OCI-LY1 (cell line): ENCODE measurements at regions not wholly inside any gene's neighbourhood (a gene's known extent, or its start where the extent isn't known, plus 50 kb on each side); places are given as distances from the start of the nearest gene placed in this dataset.

Source experiments
- H2AFZ ChIP-seq: fragments of 200-600 bp; sonication (generic), shearing (Covaris generic); 2 replicates; pipeline ENCODE4 v1.6.0; 2014; ENCODE audit warnings: antibody characterized with exemption, mild to moderate bottlenecking, low read length
- H3F3A ChIP-seq: fragments of 200-600 bp; sonication (generic), shearing (Covaris generic); 2 replicates; pipeline ENCODE4 v1.6.0; 2014; ENCODE audit warnings: mild to moderate bottlenecking, antibody characterized with exemption, low read length, moderate library complexity; ENCODE audit not compliant: insufficient read depth
- H3K27ac ChIP-seq: fragments of 200-600 bp; sonication (generic); 2 replicates; pipeline ENCODE4 v1.5.1; 2014; ENCODE audit warnings: low read length, mixed run types, mild to moderate bottlenecking, low read depth; ENCODE audit not compliant: poor library complexity, severe bottlenecking
- H3K27me3 ChIP-seq: fragments of 200-600 bp; sonication (generic); 2 replicates; pipeline ENCODE4 v1.6.0; 2014; ENCODE audit warnings: antibody characterized with exemption, mild to moderate bottlenecking, low read length, moderate library complexity; ENCODE audit not compliant: insufficient read depth
- H3K36me3 ChIP-seq: fragments of 200-600 bp; sonication (generic); 2 replicates; pipeline ENCODE4 v1.6.1; 2014; ENCODE audit warnings: mild to moderate bottlenecking, antibody characterized with exemption, low read length, moderate library complexity, mixed read lengths; ENCODE audit not compliant: insufficient read depth
- H3K4me1 ChIP-seq: fragments of 200-600 bp; sonication (generic); 2 replicates; pipeline ENCODE4 v1.5.1; 2014; ENCODE audit warnings: mild to moderate bottlenecking, low read length, moderate library complexity; ENCODE audit not compliant: insufficient read depth, severe bottlenecking
- H3K4me2 ChIP-seq: fragments of 200-600 bp; sonication (generic), shearing (Covaris generic); 2 replicates; pipeline ENCODE4 v1.6.1; 2014; ENCODE audit warnings: low read length
- H3K4me3 ChIP-seq: fragments of 200-600 bp; sonication (generic); 2 replicates; pipeline ENCODE4 v1.5.1; 2014; ENCODE audit warnings: low read length, low read depth, mild to moderate bottlenecking, mixed read lengths; ENCODE audit not compliant: poor library complexity, severe bottlenecking
- H3K79me2 ChIP-seq: fragments of 200-600 bp; shearing (Covaris generic); 2 replicates; pipeline ENCODE4 v1.6.1; 2016; ENCODE audit warnings: mixed run types, low read length, mixed read lengths; ENCODE audit not compliant: insufficient read depth
- H3K9ac ChIP-seq: fragments of 200-600 bp; sonication (generic), shearing (Covaris generic); 2 replicates; pipeline ENCODE4 v1.6.1; 2014; ENCODE audit warnings: mild to moderate bottlenecking, low read length, mixed read lengths
- H3K9me2 ChIP-seq: fragments of 200-600 bp; sonication (generic), shearing (Covaris generic); 2 replicates; pipeline ENCODE4 v1.6.1; 2014; ENCODE audit warnings: low read depth, mild to moderate bottlenecking, low read length, mixed read lengths
- H3K9me3 ChIP-seq: fragments of 200-600 bp; shearing (Covaris generic); 2 replicates; pipeline ENCODE4 v1.6.1; 2014; ENCODE audit warnings: low read length, mixed read lengths
- H4K20me1 ChIP-seq: fragments of 200-600 bp; sonication (generic), shearing (Covaris generic); 2 replicates; pipeline ENCODE4 v1.6.0; 2016; ENCODE audit warnings: mild to moderate bottlenecking, low read length; ENCODE audit not compliant: insufficient read depth
- EZH2 ChIP-seq: fragments of 200-600 bp; sonication (generic), shearing (Covaris generic); IDR thresholded peaks from 2 replicates; pipeline ENCODE4 v1.8.0; 2017; ENCODE audit warnings: borderline replicate concordance, mixed run types, mild to moderate bottlenecking, antibody characterized with exemption, low read length, moderate library complexity, mixed read lengths
- TF ChIP-seq, protein P1 (sequence below): fragments of 200-600 bp; sonication (generic), shearing (Covaris generic); IDR thresholded peaks from 2 replicates; pipeline ENCODE4 v1.5.1; 2017; ENCODE audit warnings: mild to moderate bottlenecking, antibody characterized with exemption, low read length, moderate library complexity, mixed read lengths

DNA sequence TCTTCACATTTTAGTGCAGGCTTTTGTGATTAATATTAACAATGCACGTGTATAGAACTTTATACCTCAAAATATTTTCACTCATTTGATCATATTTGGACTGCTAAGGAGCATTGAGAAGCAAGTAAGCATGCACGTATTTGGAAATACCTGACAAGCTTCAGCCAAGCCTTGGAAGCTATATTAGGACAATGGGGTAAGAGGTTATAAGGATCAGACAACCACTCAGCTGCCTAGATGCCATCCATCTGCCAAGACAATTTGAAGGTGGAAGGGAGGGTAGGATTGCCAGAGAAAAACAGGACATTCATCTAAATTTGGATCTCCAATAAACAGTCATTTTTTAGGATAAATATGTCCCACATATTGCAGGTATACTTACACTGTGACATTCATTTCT is 394.9 kb upstream of the CFAP20DC start:
- Histone ChIP-seq H3F3A (no peaks in the 10 kb centered on the region), H3K36me3 (no peaks in the 10 kb centered on the region), H3K9me2 (no peaks in the 10 kb centered on the region), H3K9ac (no peak overlapping the region), H3K4me1 (peaks cover 6% of the 10 kb centered on the region), H3K79me2 (no peaks in the 10 kb centered on the region), H3K27ac (no peak overlapping the region), H3K27me3 (no peaks in the 10 kb centered on the region), H3K4me2 (no peak overlapping the region), H4K20me1 (no peaks in the 10 kb centered on the region), H3K4me3 (no peak overlapping the region), H2AFZ (no peak overlapping the region), H3K9me3 (no peaks in the 10 kb centered on the region)
- no peak for TF ChIP-seq EZH2

DNA sequence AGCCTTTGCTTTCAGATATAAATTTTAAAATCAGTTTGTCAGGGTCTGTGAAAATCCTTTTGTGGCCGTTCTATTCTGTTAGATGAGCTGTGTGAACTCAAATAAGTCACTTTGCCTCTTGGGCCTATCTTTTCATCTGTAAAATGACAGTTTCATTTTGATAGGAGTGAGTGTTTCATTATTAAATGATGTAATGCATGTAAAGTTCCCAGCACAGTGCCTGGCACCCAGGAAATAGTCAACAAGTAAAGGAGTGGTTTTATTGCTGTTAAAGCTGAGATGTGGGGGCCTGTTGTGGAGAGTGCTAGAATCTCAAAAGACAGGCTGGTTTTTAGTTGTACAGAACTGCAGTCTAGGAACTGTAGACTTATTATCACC is 394.5 kb upstream of the CFAP20DC start:
- Histone ChIP-seq H3K4me2 (no peak overlapping the region), H3K4me3 (no peak overlapping the region), H3K27ac (no peak overlapping the region), H3K9me2 (no peaks in the 10 kb centered on the region), H3K79me2 (no peaks in the 10 kb centered on the region), H3K4me1 (peaks cover 6% of the 10 kb centered on the region), H3K9me3 (no peaks in the 10 kb centered on the region), H3F3A (no peaks in the 10 kb centered on the region), H3K27me3 (no peaks in the 10 kb centered on the region), H3K9ac (no peak overlapping the region), H3K36me3 (no peaks in the 10 kb centered on the region), H4K20me1 (no peaks in the 10 kb centered on the region), H2AFZ (no peak overlapping the region)
- TF ChIP-seq, protein P1, sequence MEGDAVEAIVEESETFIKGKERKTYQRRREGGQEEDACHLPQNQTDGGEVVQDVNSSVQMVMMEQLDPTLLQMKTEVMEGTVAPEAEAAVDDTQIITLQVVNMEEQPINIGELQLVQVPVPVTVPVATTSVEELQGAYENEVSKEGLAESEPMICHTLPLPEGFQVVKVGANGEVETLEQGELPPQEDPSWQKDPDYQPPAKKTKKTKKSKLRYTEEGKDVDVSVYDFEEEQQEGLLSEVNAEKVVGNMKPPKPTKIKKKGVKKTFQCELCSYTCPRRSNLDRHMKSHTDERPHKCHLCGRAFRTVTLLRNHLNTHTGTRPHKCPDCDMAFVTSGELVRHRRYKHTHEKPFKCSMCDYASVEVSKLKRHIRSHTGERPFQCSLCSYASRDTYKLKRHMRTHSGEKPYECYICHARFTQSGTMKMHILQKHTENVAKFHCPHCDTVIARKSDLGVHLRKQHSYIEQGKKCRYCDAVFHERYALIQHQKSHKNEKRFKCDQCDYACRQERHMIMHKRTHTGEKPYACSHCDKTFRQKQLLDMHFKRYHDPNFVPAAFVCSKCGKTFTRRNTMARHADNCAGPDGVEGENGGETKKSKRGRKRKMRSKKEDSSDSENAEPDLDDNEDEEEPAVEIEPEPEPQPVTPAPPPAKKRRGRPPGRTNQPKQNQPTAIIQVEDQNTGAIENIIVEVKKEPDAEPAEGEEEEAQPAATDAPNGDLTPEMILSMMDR, result no peak
- TF ChIP-seq EZH2, result no peak

DNA sequence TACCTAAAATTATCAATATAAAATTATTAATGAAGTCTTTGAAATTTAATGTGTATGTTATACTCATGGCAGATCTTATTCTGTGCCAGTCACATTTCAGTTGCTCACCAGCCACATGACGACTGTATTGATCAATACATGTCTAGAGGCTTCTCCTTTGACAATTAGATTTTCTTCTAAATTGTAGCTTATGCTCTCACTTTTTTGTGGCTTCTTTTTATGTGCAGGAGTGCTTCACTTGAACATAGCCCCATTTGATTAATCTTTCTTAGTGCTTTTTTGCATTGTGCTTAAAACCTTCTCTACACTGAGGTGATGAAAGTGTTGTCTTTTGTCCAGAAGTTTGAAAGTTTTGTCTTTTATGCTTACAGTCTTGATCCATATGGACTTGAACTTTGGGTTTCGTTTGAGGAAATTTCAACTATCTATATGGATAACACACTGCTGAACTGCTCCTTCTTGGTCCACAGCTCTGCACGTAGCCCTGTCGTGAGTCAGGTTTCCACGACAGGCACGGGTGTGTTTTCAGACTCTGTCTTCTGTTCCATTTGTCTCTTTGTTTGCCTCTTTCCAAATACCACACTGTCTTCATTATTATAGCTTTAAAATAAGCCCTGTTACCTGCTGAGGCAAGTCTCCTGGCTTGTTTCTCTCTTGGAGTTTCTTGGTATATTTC is 393.9 kb upstream of the CFAP20DC start:
- no peak overlapping the region for H3K4me2 ChIP-seq
- peaks cover 6% of the 10 kb centered on the region for H3K4me1 ChIP-seq
- H3K27me3 ChIP-seq, result no peaks in the 10 kb centered on the region
- no peaks in the 10 kb centered on the region for H3K79me2 ChIP-seq
- no peak overlapping the region for H3K9ac ChIP-seq
- H2AFZ ChIP-seq, result no peak overlapping the region
- no peaks in the 10 kb centered on the region for H4K20me1 ChIP-seq
- H3K27ac ChIP-seq, result no peak overlapping the region
- TF ChIP-seq, protein P1, result no peak
- TF ChIP-seq EZH2, result no peak
- H3K4me3 ChIP-seq, result no peak overlapping the region
- H3K9me2 ChIP-seq, result no peaks in the 10 kb centered on the region
- no peaks in the 10 kb centered on the region for H3K36me3 ChIP-seq
- no peaks in the 10 kb centered on the region for H3K9me3 ChIP-seq
- no peaks in the 10 kb centered on the region for H3F3A ChIP-seq

DNA sequence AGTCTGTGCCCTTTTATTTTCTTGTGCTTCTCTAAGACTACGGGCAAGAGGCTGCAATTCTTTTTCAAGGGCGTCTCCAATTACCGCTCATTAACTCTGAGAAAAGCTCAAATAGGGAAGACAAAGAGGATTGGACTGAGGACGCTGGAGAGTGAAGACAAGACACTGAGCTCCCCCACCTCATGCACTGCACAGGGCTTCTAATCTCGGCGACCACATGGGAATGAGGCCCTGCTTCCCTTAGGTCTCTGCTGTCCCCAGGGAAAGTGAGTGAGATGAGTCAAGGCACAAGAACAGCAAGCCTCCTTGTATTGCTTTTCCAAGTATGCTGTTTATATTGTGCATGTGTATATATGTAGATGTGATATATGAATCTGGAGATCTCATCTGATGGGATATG is 392.2 kb upstream of the CFAP20DC start:
- Histone ChIP-seq H3K27me3 (no peaks in the 10 kb centered on the region), H3K9me3 (no peaks in the 10 kb centered on the region), H3K4me2 (no peak overlapping the region), H3K4me3 (no peak overlapping the region), H2AFZ (no peak overlapping the region), H3K36me3 (no peaks in the 10 kb centered on the region), H3K4me1 (peaks cover 6% of the 10 kb centered on the region), H3F3A (no peaks in the 10 kb centered on the region), H4K20me1 (no peaks in the 10 kb centered on the region), H3K9me2 (no peaks in the 10 kb centered on the region), H3K9ac (no peak overlapping the region), H3K27ac (no peak overlapping the region), H3K79me2 (no peaks in the 10 kb centered on the region)
- TF ChIP-seq EZH2, result no peak
- TF ChIP-seq, protein P1, result no peak
